GM12878 (cell line): ENCODE measurements at regions not wholly inside any gene's neighbourhood (a gene's known extent, or its start where the extent isn't known, plus 50 kb on each side); places are given as distances from the start of the nearest gene placed in this dataset.

Experiments
- ATAC-seq: fragments of 200-7000 bp; cut with Tn5 transposase; 3 replicates; pipeline ENCODE4 v1.9.1; 2020; ENCODE audit warnings: mild to moderate bottlenecking, moderate library complexity
- BruUV-seq: library from RNA; stranded (reverse); fragments of 400-500 nt; replicated peaks from 2 replicates; lab custom pipeline; 2021; lab: Mats Ljungman, UMichigan
- CTCF ChIA-PET: fragments of 300-600 bp; sonication (Branson Sonifier 250); formaldehyde crosslinking; extraction: SDS; loops from one replicate; lab custom pipeline; 2021; ENCODE audit warnings: inconsistent platforms; lab: Yijun Ruan, JAX
- POLR2A ChIA-PET: fragments of 350-600 bp; formaldehyde crosslinking; extraction: SDS; loops from one replicate; lab custom pipeline; 2021; ENCODE audit warnings: inconsistent platforms; lab: Charles Lee
- RAD21 ChIA-PET: fragments of 300-600 bp; sonication (Branson Sonifier 250); formaldehyde crosslinking; loops from one replicate; lab custom pipeline; 2023; ENCODE audit warnings: antibody characterized with exemption; ENCODE audit not compliant: unreplicated experiment; lab: Charles Lee
- SMC1A ChIA-PET: fragments of 300-600 bp; sonication (Branson Sonifier 250); formaldehyde crosslinking; loops from one replicate; lab custom pipeline; 2023; ENCODE audit not compliant: unreplicated experiment, uncharacterized antibody; lab: Charles Lee
- DNase-seq: peaks from one replicate; pipeline ENCODE4 v3.0.0-alpha.2; 2011; ENCODE audit warnings: low read depth, low spot score
- FAIRE-seq: peaks from 3 replicates; lab custom pipeline; 2011; peaks lifted over from hg19 to GRCh38; lab: Jason Lieb, UNC
- H2AFZ ChIP-seq: 2 replicates; pipeline ENCODE4 v1.6.0; 2011; ENCODE audit warnings: low read depth, low read length, control low read depth; ENCODE audit not compliant: control insufficient read depth
- H3K27ac ChIP-seq: 2 replicates; pipeline ENCODE4 v1.5.1; 2011; ENCODE audit warnings: control low read depth; ENCODE audit not compliant: control insufficient read depth, insufficient read depth
- H3K27me3 ChIP-seq, 2 experiments: replicated peaks in 1 of 2; 2 replicates each; pipeline versions ENCODE4 v1.6.0 to v1.6.1; 2011; ENCODE audit warnings: low read length in 1 of 2; ENCODE audit not compliant: control insufficient read depth in 2 of 2, insufficient read depth in 2 of 2
- H3K36me3 ChIP-seq, 2 experiments: 2 replicates each; pipeline ENCODE4 v1.5.1; 2011; ENCODE audit warnings: low read length in 1 of 2; ENCODE audit not compliant: control insufficient read depth in 2 of 2, insufficient read depth in 2 of 2
- H3K4me1 ChIP-seq: 2 replicates; pipeline ENCODE4 v1.6.1; 2011; ENCODE audit warnings: mild to moderate bottlenecking, low read length, moderate library complexity, mixed read lengths; ENCODE audit not compliant: control insufficient read depth, insufficient read depth
- H3K4me2 ChIP-seq: 2 replicates; pipeline ENCODE4 v1.6.0; 2011; ENCODE audit warnings: control low read depth; ENCODE audit not compliant: control insufficient read depth, insufficient read depth
- H3K4me3 ChIP-seq: fragments of 200-600 bp; sonication (generic); 2 replicates; pipeline ENCODE4 v1.5.1; 2016
- H3K79me2 ChIP-seq: 2 replicates; pipeline ENCODE4 v1.6.0; 2011; ENCODE audit warnings: low read length; ENCODE audit not compliant: control insufficient read depth, insufficient read depth
- H3K9ac ChIP-seq: 2 replicates; pipeline ENCODE4 v1.8.0; 2011; ENCODE audit warnings: low read length, control low read depth, mixed read lengths; ENCODE audit not compliant: control insufficient read depth, insufficient read depth
- H3K9me3 ChIP-seq: replicated peaks from 3 replicates; pipeline ENCODE4 v1.5.1; 2011; ENCODE audit warnings: mild to moderate bottlenecking, low read length; ENCODE audit not compliant: control insufficient read depth, insufficient read depth
- H4K20me1 ChIP-seq: 2 replicates; pipeline ENCODE4 v1.6.0; 2011; ENCODE audit not compliant: control insufficient read depth, insufficient read depth
- CHD4 ChIP-seq: fragments of 200-600 bp; sonication (generic); IDR thresholded peaks from 2 replicates; pipeline ENCODE4 v1.6.1; 2016; ENCODE audit warnings: mild to moderate bottlenecking
- ESRRA ChIP-seq: IDR thresholded peaks from 2 replicates; pipeline ENCODE4 v1.6.1; 2012; ENCODE audit warnings: mild to moderate bottlenecking, low read length, improper control_type of control experiment
- ETV6 ChIP-seq, 2 experiments: fragments of 450-650 bp in 1 of 2; IDR thresholded peaks in 1 of 2; conservative IDR thresholded peaks in 1 of 2; 2 replicates each; pipeline ENCODE4 v1.6.1; 2014; ENCODE audit warnings: antibody characterized with exemption in 1 of 2, borderline replicate concordance in 1 of 2, low read depth in 1 of 2, mild to moderate bottlenecking in 1 of 2, moderate library complexity in 1 of 2
- HDAC6 ChIP-seq: fragments of 200-600 bp; sonication (generic); IDR thresholded peaks from one replicate; pipeline ENCODE4 v1.8.0; 2017; ENCODE audit warnings: antibody characterized with exemption; ENCODE audit not compliant: unreplicated experiment
- KDM1A ChIP-seq: fragments of 200-600 bp; sonication (generic); IDR thresholded peaks from 2 replicates; pipeline ENCODE4 v1.6.1; 2016; ENCODE audit warnings: borderline replicate concordance
- NBN ChIP-seq: fragments of 450-650 bp; IDR thresholded peaks from 2 replicates; pipeline ENCODE4 v1.6.1; 2016
- NFXL1 ChIP-seq: fragments of 450-650 bp; IDR thresholded peaks from 2 replicates; pipeline ENCODE4 v1.6.1; 2017; ENCODE audit warnings: antibody characterized with exemption, mild to moderate bottlenecking, borderline replicate concordance
- NR2C1 ChIP-seq: fragments of 450-650 bp; IDR thresholded peaks from 2 replicates; pipeline ENCODE4 v1.6.1; 2017; ENCODE audit warnings: antibody characterized with exemption, mild to moderate bottlenecking, moderate library complexity
- RFX5 ChIP-seq: IDR thresholded peaks from 2 replicates; pipeline ENCODE4 v1.6.1; 2011; ENCODE audit warnings: low read depth, low read length, improper control_type of control experiment
- SMAD1 ChIP-seq: fragments of 450-650 bp; IDR thresholded peaks from 2 replicates; pipeline ENCODE4 v1.6.1; 2018; ENCODE audit warnings: mild to moderate bottlenecking, low read depth; ENCODE audit not compliant: partially characterized antibody
- SREBF1 ChIP-seq: IDR thresholded peaks from 2 replicates; pipeline ENCODE4 v1.6.1; 2012; ENCODE audit warnings: mild to moderate bottlenecking, low read length
- TCF7 ChIP-seq: IDR thresholded peaks from 2 replicates; pipeline ENCODE4 v1.6.1; 2014; ENCODE audit warnings: antibody characterized with exemption, borderline replicate concordance
- WGBS: methylation state at CpG from one replicate; pipeline ENCODE4 v1.1.6; 2016; ENCODE audit warnings: low lambda C conversion rate; ENCODE audit not compliant: insufficient replicate concordance, insufficient coverage; ENCODE audit errors: missing lambda C conversion rate; 5-methylcytosine and 5-hydroxymethylcytosine counted together
- in situ Hi-C: fragments of 300-500 bp; cut with MboI; formaldehyde crosslinking; loops from 9 replicates; pipeline ENCODE4 v1.14.3; 2018; ENCODE audit warnings: mixed read lengths
- intact Hi-C: fragments of 100-400 bp; cut with micrococcal nuclease; formaldehyde crosslinking; loops from one replicate; pipeline ENCODE4 v1.14.2; 2022; ENCODE audit not compliant: unreplicated experiment
- TF ChIP-seq, protein P1 (sequence below): fragments of 450-650 bp; IDR thresholded peaks from 2 replicates; pipeline ENCODE4 v1.6.1; 2017; ENCODE audit warnings: mild to moderate bottlenecking
- TF ChIP-seq, protein P2 (sequence below): fragments of 450-650 bp; formaldehyde crosslinking; IDR thresholded peaks from 2 replicates; pipeline ENCODE4 v1.5.0; 2022; ENCODE audit warnings: mild to moderate bottlenecking, missing genetic modification characterization

GRCh38 chr3:22159004-22159695, 408.1 kb upstream of the ZNF385D start:
- no peak overlapping the region for H3K4me3 ChIP-seq
- H3K4me1 ChIP-seq, result no peaks in the 10 kb centered on the region
- no peaks in the 10 kb centered on the region for H4K20me1 ChIP-seq
- H3K27me3 ChIP-seq, result no peaks in the 10 kb centered on the region
- H3K79me2 ChIP-seq, result no peaks in the 10 kb centered on the region
- no peak overlapping the region for H3K27ac ChIP-seq
- ATAC-seq, result no peak
- no peak for TF ChIP-seq HDAC6
- no peak for TF ChIP-seq CHD4
- no peak for TF ChIP-seq KDM1A
- TF ChIP-seq, all 136 proteins: peak for 0
- H2AFZ ChIP-seq, result no peak overlapping the region
- RAD21 ChIA-PET, result no interaction called here
- in situ Hi-C loops (no loop called here), intact Hi-C loops (no loop called here)
- no peak overlapping the region for H3K4me2 ChIP-seq
- no peak for DNase-seq
- H3K9ac ChIP-seq, result no peak overlapping the region
- FAIRE-seq, result no peak
- POLR2A ChIA-PET, result no interaction called here
- no TSS peak for BruUV-seq
- no peaks in the 10 kb centered on the region for H3K9me3 ChIP-seq
- no peaks in the 10 kb centered on the region for H3K36me3 ChIP-seq
- 27% methylated on average over 5 of the region's 5 CpGs for WGBS
- CTCF ChIA-PET, result interaction anchor here (0.8 to 1.1 kb wide), 2 partner anchors 9 to 37 kb away, joined by 3 read pairs; no protein-coding TSS in a partner anchor
- SMC1A ChIA-PET, result interaction anchor here (0.7 to 1.4 kb wide), 4 partner anchors 9 to 42 kb away, joined by 3 to 5 read pairs (median 4); no protein-coding TSS in a partner anchor

- ATAC-seq (no peak), FAIRE-seq (no peak), DNase-seq (no peak)
- intact Hi-C loops (no loop called here), in situ Hi-C loops (no loop called here)
- Histone ChIP-seq H3K27ac (no peak overlapping the region), H3K36me3 (no peaks in the 10 kb centered on the region), H3K27me3 (no peaks in the 10 kb centered on the region), H3K4me3 (no peak overlapping the region), H2AFZ (no peak overlapping the region), H3K9me3 (no peaks in the 10 kb centered on the region), H3K4me2 (no peak overlapping the region), H3K79me2 (no peaks in the 10 kb centered on the region), H3K9ac (no peak overlapping the region), H3K4me1 (no peaks in the 10 kb centered on the region), H4K20me1 (no peaks in the 10 kb centered on the region)
- ChIA-PET SMC1A (no interaction called here), CTCF (no interaction called here), RAD21 (no interaction called here), POLR2A (no interaction called here)
- BruUV-seq, result no TSS peak
- TF ChIP-seq ETV6 (conservative IDR thresholded peaks at IDR 0.05 in 1 of 2, IDR thresholded peaks at IDR 0.05 in 1 of 2; ENCODE audit: borderline replicate concordance in 1 of 2, low read depth in 1 of 2) (no peak), SREBF1 (no peak), ESRRA (no peak), NBN (no peak), RFX5 (no peak), TCF7 (no peak), NR2C1 (no peak), NFXL1 (no peak), SMAD1 (no peak)
- TF ChIP-seq, protein P1, sequence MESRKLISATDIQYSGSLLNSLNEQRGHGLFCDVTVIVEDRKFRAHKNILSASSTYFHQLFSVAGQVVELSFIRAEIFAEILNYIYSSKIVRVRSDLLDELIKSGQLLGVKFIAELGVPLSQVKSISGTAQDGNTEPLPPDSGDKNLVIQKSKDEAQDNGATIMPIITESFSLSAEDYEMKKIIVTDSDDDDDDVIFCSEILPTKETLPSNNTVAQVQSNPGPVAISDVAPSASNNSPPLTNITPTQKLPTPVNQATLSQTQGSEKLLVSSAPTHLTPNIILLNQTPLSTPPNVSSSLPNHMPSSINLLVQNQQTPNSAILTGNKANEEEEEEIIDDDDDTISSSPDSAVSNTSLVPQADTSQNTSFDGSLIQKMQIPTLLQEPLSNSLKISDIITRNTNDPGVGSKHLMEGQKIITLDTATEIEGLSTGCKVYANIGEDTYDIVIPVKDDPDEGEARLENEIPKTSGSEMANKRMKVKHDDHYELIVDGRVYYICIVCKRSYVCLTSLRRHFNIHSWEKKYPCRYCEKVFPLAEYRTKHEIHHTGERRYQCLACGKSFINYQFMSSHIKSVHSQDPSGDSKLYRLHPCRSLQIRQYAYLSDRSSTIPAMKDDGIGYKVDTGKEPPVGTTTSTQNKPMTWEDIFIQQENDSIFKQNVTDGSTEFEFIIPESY, result no peak
- TF ChIP-seq, protein P2, sequence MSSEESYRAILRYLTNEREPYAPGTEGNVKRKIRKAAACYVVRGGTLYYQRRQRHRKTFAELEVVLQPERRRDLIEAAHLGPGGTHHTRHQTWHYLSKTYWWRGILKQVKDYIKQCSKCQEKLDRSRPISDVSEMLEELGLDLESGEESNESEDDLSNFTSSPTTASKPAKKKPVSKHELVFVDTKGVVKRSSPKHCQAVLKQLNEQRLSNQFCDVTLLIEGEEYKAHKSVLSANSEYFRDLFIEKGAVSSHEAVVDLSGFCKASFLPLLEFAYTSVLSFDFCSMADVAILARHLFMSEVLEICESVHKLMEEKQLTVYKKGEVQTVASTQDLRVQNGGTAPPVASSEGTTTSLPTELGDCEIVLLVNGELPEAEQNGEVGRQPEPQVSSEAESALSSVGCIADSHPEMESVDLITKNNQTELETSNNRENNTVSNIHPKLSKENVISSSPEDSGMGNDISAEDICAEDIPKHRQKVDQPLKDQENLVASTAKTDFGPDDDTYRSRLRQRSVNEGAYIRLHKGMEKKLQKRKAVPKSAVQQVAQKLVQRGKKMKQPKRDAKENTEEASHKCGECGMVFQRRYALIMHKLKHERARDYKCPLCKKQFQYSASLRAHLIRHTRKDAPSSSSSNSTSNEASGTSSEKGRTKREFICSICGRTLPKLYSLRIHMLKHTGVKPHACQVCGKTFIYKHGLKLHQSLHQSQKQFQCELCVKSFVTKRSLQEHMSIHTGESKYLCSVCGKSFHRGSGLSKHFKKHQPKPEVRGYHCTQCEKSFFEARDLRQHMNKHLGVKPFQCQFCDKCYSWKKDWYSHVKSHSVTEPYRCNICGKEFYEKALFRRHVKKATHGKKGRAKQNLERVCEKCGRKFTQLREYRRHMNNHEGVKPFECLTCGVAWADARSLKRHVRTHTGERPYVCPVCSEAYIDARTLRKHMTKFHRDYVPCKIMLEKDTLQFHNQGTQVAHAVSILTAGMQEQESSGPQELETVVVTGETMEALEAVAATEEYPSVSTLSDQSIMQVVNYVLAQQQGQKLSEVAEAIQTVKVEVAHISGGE (CRISPR knock-in tag), result no peak
These were observed 410.3 kb upstream of the ZNF385D start for GRCh38 chr3:22161315-22161714.
